ENCODE measurements at regions not wholly inside any gene's neighbourhood (a gene's known extent, or its start where the extent isn't known, plus 50 kb on each side); places are given as distances from the start of the nearest gene placed in this dataset.
"Not testable (repeated sequence)": the region's sequence is repeated elsewhere in the genome, so short reads cannot be mapped to it uniquely, and the experiment has no call there.

GRCh38 chr6:56815436-56815835 is 139.5 kb upstream of the BEND6 start:
- Histone ChIP-seq H3K36me3 (ENCODE audit: insufficient read depth, low read length) (no peaks in the 10 kb centered on the region), H2AFZ (ENCODE audit: low read depth, low read length) (no peak overlapping the region), H3K4me2 (ENCODE audit: low read length) (no peak overlapping the region), H3K9ac (ENCODE audit: low read length) (no peak overlapping the region), H3K27me3 (ENCODE audit: insufficient read depth, low read length) (no peaks in the 10 kb centered on the region), H3K4me3 (ENCODE audit: insufficient read depth, low read depth, low read length) (no peak overlapping the region), H3K4me1 (ENCODE audit: insufficient read depth, low read length) (peaks cover 4% of the 10 kb centered on the region), H3K27ac (ENCODE audit: low read depth, low read length) (no peak overlapping the region), H3K79me2 (ENCODE audit: insufficient read depth, low read length) (peaks cover 95% of the 10 kb centered on the region), H4K20me1 (ENCODE audit: insufficient read depth, low read length) (peaks cover 48% of the 10 kb centered on the region), H3K9me3 (ENCODE audit: insufficient read depth, low read depth, low read length) (no peaks in the 10 kb centered on the region)
- Mint-ChIP-seq H3K27me3 (ENCODE audit: low read depth, unreplicated experiment) (no peaks in the 10 kb centered on the region), H3K4me1 (ENCODE audit: low read depth, unreplicated experiment) (peaks cover 27% of the 10 kb centered on the region), H3K4me3 (ENCODE audit: unreplicated experiment) (no peak overlapping the region), H3K27ac (ENCODE audit: unreplicated experiment) (no peak overlapping the region), H3K36me3 (ENCODE audit: low read depth, unreplicated experiment) (no peaks in the 10 kb centered on the region), H3K9me3 (ENCODE audit: unreplicated experiment) (no peaks in the 10 kb centered on the region)
- no peak for TF ChIP-seq EZH2 (IDR thresholded peaks at IDR 0.05; ENCODE audit: insufficient read depth, low read length)
- TF ChIP-seq, protein P1, sequence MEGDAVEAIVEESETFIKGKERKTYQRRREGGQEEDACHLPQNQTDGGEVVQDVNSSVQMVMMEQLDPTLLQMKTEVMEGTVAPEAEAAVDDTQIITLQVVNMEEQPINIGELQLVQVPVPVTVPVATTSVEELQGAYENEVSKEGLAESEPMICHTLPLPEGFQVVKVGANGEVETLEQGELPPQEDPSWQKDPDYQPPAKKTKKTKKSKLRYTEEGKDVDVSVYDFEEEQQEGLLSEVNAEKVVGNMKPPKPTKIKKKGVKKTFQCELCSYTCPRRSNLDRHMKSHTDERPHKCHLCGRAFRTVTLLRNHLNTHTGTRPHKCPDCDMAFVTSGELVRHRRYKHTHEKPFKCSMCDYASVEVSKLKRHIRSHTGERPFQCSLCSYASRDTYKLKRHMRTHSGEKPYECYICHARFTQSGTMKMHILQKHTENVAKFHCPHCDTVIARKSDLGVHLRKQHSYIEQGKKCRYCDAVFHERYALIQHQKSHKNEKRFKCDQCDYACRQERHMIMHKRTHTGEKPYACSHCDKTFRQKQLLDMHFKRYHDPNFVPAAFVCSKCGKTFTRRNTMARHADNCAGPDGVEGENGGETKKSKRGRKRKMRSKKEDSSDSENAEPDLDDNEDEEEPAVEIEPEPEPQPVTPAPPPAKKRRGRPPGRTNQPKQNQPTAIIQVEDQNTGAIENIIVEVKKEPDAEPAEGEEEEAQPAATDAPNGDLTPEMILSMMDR (IDR thresholded peaks at IDR 0.05; ENCODE audit: insufficient read depth, low read depth, low read length): no peak
- FAIRE-seq (no peak), DNase-seq (ENCODE audit: low read depth) (no peak)

- H3K27me3 Mint-ChIP-seq (ENCODE audit: low read depth, unreplicated experiment): no peaks in the 10 kb centered on the region
- H3K36me3 Mint-ChIP-seq (ENCODE audit: low read depth, unreplicated experiment): no peaks in the 10 kb centered on the region
- Histone ChIP-seq H3K79me2 (ENCODE audit: insufficient read depth, low read length) (peaks cover 95% of the 10 kb centered on the region), H3K36me3 (ENCODE audit: insufficient read depth, low read length) (no peaks in the 10 kb centered on the region), H2AFZ (ENCODE audit: low read depth, low read length) (no peak overlapping the region), H4K20me1 (ENCODE audit: insufficient read depth, low read length) (peaks cover 42% of the 10 kb centered on the region), H3K27ac (ENCODE audit: low read depth, low read length) (no peak overlapping the region), H3K4me3 (ENCODE audit: insufficient read depth, low read depth, low read length) (no peak overlapping the region), H3K9me3 (ENCODE audit: insufficient read depth, low read depth, low read length) (no peaks in the 10 kb centered on the region), H3K4me1 (ENCODE audit: insufficient read depth, low read length) (peaks cover 4% of the 10 kb centered on the region), H3K9ac (ENCODE audit: low read length) (no peak overlapping the region), H3K4me2 (ENCODE audit: low read length) (no peak overlapping the region), H3K27me3 (ENCODE audit: insufficient read depth, low read length) (no peaks in the 10 kb centered on the region)
- no peaks in the 10 kb centered on the region for H3K9me3 Mint-ChIP-seq (ENCODE audit: unreplicated experiment)
- no peak for FAIRE-seq
- no peak overlapping the region for H3K27ac Mint-ChIP-seq (ENCODE audit: unreplicated experiment)
- H3K4me1 Mint-ChIP-seq (ENCODE audit: low read depth, unreplicated experiment): peaks cover 27% of the 10 kb centered on the region
- TF ChIP-seq, protein P1 (IDR thresholded peaks at IDR 0.05; ENCODE audit: insufficient read depth, low read depth, low read length): no peak
- no peak for TF ChIP-seq EZH2 (IDR thresholded peaks at IDR 0.05; ENCODE audit: insufficient read depth, low read length)
- DNase-seq (ENCODE audit: low read depth): no peak
- H3K4me3 Mint-ChIP-seq (ENCODE audit: unreplicated experiment): no peak overlapping the region
Observed at GRCh38 chr6:56814802-56815201, 140.1 kb upstream of the BEND6 start.

DNA sequence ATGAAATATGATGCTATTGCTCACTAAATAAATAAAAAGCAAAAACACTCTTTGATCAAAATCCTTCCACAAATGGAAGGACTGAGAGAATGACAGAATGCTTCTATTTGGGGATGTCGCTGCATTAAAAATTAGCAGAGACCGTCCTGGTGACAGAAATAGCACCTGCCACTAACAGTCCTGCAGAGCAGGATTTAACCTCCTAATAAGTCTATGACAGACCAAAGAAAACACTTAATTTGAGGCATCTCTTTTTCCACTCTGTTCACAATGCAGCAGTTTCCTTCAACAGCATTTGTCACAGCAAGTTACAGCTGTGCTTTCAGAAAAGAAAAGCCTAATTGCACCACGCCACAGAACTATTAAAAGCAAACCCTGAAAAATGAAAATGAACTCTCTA is 140.6 kb upstream of the BEND6 start:
- no peak overlapping the region for H3K9ac ChIP-seq (ENCODE audit: low read length)
- H3K4me1 ChIP-seq (ENCODE audit: insufficient read depth, low read length): peaks cover 6% of the 10 kb centered on the region
- Mint-ChIP-seq H3K9me3 (ENCODE audit: unreplicated experiment) (no peaks in the 10 kb centered on the region), H3K4me1 (ENCODE audit: low read depth, unreplicated experiment) (peaks cover 25% of the 10 kb centered on the region), H3K36me3 (ENCODE audit: low read depth, unreplicated experiment) (no peaks in the 10 kb centered on the region), H3K27me3 (ENCODE audit: low read depth, unreplicated experiment) (no peaks in the 10 kb centered on the region), H3K4me3 (ENCODE audit: unreplicated experiment) (no peak overlapping the region), H3K27ac (ENCODE audit: unreplicated experiment) (no peak overlapping the region)
- peaks cover 95% of the 10 kb centered on the region for H3K79me2 ChIP-seq (ENCODE audit: insufficient read depth, low read length)
- H3K9me3 ChIP-seq (ENCODE audit: insufficient read depth, low read depth, low read length): no peaks in the 10 kb centered on the region
- H3K36me3 ChIP-seq (ENCODE audit: insufficient read depth, low read length): no peaks in the 10 kb centered on the region
- H2AFZ ChIP-seq (ENCODE audit: low read depth, low read length): no peak overlapping the region
- H3K4me3 ChIP-seq (ENCODE audit: insufficient read depth, low read depth, low read length): no peak overlapping the region
- peaks cover 39% of the 10 kb centered on the region for H4K20me1 ChIP-seq (ENCODE audit: insufficient read depth, low read length)
- H3K27ac ChIP-seq (ENCODE audit: low read depth, low read length): peak overlapping the region; percentile 1
- FAIRE-seq (no peak), DNase-seq (ENCODE audit: low read depth) (no peak)
- TF ChIP-seq, protein P1 (IDR thresholded peaks at IDR 0.05; ENCODE audit: insufficient read depth, low read depth, low read length): no peak
- no peak for TF ChIP-seq EZH2 (IDR thresholded peaks at IDR 0.05; ENCODE audit: insufficient read depth, low read length)
- peak overlapping the region; percentile 32 for H3K4me2 ChIP-seq (ENCODE audit: low read length)
- no peaks in the 10 kb centered on the region for H3K27me3 ChIP-seq (ENCODE audit: insufficient read depth, low read length)

- Histone ChIP-seq H3K4me1 (ENCODE audit: insufficient read depth, low read length) (peaks cover 19% of the 10 kb centered on the region), H3K79me2 (ENCODE audit: insufficient read depth, low read length) (peaks cover 94% of the 10 kb centered on the region), H4K20me1 (ENCODE audit: insufficient read depth, low read length) (peaks cover 34% of the 10 kb centered on the region)
- DNase-seq (ENCODE audit: low read depth); H2AFZ ChIP-seq (ENCODE audit: low read depth, low read length); H3K27me3 ChIP-seq (ENCODE audit: insufficient read depth, low read length); H3K9me3 ChIP-seq (ENCODE audit: insufficient read depth, low read depth, low read length); H3K9me3 Mint-ChIP-seq (ENCODE audit: unreplicated experiment); H3K27ac ChIP-seq (ENCODE audit: low read depth, low read length); H3K27me3 Mint-ChIP-seq (ENCODE audit: low read depth, unreplicated experiment); FAIRE-seq; H3K4me3 Mint-ChIP-seq (ENCODE audit: unreplicated experiment); H3K36me3 ChIP-seq (ENCODE audit: insufficient read depth, low read length); H3K4me2 ChIP-seq (ENCODE audit: low read length); H3K27ac Mint-ChIP-seq (ENCODE audit: unreplicated experiment); H3K4me3 ChIP-seq (ENCODE audit: insufficient read depth, low read depth, low read length); H3K36me3 Mint-ChIP-seq (ENCODE audit: low read depth, unreplicated experiment); H3K9ac ChIP-seq (ENCODE audit: low read length): not testable (repeated sequence)
- peaks cover 31% of the 10 kb centered on the region for H3K4me1 Mint-ChIP-seq (ENCODE audit: low read depth, unreplicated experiment)
Observed at GRCh38 chr6:56812851-56813250, 142.1 kb upstream of the BEND6 start.

All from astrocyte (in vitro differentiated cells and primary cell).